Activated CD4-positive, alpha-beta T cell treated with anti-CD3 and anti-CD28 coated beads, Interleukin-2, amount 50 U/mL, for 16 hours (primary cell): ENCODE measurements at regions not wholly inside any gene's neighbourhood (a gene's known extent, or its start where the extent isn't known, plus 50 kb on each side); places are given as distances from the start of the nearest gene placed in this dataset.

Experiments
- DNase-seq: peaks from one replicate; pipeline ENCODE4 v3.0.0-alpha.2; 2020

DNA sequence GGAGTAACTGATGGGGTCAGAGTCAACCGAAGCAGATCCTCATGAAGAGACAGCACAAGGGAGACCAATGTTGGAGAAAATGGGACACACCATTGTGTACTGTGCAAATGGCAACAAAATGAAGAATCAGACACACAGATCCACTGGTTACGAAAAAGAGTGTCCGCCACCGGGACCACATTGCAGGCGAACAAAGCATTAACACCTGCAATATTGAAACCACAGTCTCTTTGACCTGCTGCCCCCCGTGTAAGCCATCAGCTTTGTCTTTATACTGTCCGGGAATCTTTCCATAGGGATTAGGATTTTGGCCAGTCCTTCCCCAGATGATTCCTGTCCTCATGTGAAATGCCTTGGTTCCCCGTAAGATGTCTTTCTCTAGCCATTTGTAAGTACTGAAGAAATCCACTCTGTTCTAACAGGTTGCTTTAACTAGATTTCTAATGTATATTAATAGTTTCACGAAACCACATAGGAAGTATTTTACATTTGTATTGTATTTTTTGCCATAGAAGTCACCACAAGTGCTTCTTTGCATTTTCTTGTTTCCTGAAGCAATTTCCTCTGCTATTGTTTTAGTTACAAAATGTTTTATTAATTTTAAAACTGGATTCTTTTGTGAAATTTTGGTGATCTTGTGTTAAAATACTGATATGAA lies 140.8 kb upstream of the NFE2L3 start:
- DNase-seq: no peak

DNA sequence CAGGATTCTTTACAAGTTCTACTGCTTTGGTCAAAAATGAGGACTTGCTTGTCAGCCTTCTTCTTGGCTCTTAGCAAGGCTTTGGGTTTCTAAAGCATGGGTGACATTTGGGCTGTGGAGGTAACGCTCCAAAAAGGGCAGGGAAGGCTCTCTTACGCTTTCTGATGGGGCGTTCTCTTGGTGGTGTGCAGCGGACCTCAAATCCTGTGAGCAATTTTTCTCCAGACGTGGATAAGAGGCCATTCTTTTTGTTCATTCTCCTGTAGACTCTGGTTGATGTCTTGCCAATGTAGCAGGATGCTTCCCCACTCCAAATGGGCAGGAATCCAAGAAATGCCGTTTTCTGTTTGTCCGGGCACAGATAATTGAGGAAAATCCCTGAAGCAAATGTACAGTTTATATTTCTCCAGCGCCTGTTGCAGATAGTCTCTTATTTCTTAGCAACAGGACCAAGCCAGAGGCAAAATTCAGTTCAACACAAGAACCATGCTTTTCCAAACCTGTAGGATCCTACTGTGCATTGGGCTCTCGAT lies 138.4 kb upstream of the NFE2L3 start:
- no peak for DNase-seq

DNA sequence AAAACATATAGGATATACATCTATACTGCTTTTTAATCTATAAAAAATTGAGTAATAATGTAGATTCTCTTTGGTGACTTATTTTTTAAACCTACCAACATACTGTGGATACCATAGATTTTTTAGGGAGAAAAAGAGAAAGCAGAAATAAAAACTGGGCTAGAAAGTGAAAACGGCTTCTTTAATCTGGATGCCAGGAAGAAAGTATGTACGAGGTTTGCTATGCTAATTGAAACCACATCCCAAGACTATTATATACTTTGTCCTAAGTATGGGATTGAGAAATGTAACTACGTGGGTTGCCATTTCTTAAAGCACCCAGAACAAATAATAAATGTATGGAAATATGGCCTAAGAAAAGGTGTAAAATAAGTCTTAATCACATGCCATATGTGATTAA lies 129.0 kb upstream of the NFE2L3 start:
- no peak for DNase-seq

DNA sequence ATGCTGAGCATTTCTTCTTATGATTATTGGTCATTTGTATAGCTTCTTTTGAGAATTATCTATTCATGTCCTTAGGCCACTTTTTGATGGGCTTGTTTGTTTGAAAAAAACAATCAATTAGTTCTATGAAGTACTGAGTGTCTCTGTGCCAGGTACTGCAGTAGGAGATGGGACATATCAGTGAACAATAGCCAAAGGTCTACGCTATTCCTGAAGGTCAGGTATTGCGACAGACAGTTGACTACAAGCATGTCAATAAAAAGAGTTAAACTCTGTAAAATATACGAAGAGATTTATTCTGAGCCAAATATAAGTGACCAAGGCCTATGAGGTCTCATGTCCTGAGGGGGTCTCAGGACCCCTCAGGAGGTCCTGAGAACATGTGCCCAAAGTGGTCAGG lies 122.1 kb upstream of the NFE2L3 start:
- no peak for DNase-seq

DNA sequence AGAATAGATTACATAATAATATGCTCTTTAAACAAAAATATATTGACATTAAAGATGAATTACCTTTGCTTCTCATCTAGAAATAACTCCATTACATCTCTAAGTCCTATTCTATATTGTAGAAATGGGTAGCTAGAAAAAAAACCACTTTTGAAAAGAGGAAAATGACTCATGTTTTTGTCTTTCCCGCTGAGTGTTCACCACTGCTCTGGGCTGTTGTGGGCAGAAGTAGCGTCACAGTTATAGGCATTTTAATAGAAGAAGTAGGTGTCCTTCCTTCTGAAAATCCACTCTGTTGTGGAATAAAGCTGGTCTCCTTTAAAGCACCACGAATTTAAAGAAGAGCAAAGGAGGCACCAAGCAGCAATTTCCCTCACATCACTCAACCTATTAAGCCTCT lies 117.6 kb upstream of the NFE2L3 start:
- peak; percentile 31 for DNase-seq

DNA sequence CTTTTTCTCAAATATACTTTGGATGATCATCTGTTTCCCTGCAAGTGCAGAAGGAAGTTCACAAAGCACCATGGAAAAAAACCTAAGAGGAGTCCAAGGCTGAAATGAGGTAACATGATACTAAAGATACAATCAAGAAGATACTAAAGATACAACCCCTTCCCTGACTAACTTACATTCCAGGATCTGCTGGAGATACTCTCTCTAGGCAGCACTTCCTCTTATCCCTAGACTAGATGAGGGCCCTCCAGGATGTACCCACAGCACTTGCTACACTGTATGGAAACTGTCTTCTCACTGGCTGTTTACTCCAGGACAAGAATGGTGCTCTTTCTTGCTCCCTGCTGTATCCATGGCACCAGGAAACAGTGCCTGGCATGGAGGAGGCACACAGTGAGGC lies 116.4 kb upstream of the NFE2L3 start:
- no peak for DNase-seq

DNA sequence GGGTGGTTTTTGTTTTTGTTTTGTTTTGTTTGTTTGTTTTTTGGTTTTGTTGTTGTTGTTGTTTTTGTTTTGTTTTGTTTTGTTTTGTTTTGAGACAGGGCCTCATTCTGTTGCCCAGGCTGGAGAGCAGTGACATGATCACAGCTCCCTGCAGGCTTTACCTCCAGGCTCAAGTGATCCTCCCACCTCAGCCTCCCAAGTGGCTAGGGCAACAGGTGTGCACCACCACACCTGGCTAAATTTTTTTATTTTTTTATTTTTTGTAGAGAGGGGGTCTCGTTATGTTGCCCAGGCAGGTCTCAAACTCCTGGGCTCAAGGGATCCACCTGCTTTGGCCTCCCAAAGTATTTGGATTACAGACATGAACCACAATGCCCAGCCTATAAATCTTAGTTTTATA lies 115.9 kb upstream of the NFE2L3 start:
- no peak for DNase-seq

DNA sequence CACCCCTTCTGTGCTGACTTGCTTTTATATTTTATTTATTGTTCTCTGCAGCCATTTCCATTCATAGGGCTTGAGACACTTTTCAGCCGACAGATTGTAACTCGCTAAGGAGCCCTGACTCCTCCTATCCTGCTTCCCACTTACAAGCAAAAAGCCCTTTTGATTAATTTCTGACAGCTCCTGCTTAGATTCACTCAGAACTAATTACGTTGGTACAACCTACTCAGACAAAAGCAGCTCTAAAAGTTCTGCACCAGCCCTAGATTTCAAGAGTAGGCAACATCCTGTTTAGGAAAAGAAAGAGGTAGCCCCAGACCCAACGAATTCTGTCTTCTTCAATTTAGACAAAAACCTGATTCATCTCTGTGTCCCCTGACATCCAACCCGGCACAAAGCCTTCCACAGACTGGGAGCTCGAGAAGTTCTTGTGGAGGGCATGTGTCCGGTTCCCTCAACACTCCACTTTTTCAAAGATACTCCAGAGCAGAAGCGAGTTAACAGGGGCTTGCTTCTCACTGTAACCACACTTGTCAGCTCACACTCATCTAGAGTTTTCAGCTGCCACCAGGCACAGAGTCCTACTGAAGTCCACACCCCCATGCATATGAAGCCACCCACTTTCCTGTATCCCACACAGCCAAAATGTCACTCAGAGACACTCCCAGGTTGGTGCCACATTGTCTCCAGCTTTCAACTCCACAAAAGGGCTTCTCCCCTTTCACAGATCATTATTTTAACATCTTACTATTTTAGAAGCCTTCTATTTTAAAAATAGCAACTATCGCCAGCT lies 113.6 kb upstream of the NFE2L3 start:
- no peak for DNase-seq

DNA sequence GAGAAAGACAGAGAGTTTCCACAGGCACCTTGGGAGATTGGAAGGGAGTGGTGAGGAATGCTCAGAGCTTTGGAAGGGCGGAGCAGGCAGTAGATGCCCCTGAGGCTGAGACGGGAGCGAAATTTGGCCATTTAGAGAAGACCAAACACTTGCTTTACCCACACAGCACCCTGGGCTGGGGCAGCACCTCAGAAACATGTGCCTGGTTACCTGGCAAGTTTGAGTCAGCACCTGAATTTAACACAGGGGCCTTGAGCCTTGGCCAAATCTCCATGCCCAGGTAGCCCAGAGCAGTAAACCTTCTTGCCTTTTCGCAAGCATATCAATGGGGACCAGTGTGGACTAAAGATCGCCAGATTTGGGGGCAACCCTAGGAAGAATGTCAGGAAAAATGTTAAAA lies 111.9 kb upstream of the NFE2L3 start:
- DNase-seq: no peak

DNA sequence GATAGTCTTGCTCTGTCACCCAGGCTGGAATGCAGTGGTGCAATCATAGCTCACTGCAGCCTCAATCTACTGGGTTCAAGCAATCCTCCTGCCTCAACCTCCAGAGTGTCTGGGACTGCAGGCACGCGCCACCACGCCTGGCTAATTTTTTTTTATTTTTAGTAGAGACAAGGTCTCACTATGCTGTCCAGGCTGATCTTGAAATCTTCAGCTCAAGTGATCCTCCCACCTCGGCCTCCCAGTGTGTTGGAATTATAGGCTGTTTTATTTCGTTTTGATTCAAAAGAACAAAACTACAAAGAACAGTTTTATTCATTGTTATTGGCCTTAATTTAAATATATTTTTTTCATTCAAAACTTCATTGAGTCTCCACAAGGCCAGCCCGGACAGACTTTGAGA lies 109.8 kb upstream of the NFE2L3 start:
- DNase-seq: no peak

DNA sequence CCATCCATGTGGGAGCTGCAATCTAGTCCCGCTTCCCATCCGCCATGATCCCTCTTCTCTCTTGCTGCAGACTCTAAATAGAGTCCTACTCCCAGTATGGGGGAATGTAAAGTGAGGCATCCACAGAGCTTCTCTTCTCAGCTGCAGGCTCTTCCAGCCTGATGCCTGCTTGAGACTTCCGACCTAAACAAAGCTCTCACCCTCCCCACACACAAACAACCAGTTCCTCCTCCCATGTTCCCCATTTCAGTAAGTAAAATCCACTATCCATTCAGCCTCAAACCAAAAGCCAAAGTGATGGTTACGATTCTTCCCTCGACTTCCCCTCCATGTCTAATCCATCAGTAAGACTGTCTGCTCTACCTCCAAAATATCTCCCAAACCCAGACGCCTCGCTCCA lies 108.2 kb upstream of the NFE2L3 start:
- no peak for DNase-seq

DNA sequence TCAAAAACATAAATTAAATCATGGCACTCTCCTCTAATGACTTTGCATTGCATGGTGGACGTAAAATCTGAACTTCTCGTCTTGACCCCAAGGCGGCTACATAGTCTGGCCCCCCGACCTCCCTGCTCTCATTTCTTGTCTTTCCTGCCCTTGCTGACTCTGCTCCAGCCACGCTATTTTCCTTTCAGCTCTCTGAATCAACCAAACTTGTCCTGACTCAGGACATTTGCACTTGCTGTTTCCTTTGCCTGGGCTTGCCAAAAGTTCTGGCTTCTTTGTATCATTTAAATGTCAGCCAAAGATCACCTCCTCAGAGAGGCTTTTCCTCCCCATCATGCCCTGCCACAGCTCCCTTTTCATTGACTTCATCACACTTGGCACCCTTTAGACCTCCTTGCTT lies 107.7 kb upstream of the NFE2L3 start:
- DNase-seq: no peak

DNA sequence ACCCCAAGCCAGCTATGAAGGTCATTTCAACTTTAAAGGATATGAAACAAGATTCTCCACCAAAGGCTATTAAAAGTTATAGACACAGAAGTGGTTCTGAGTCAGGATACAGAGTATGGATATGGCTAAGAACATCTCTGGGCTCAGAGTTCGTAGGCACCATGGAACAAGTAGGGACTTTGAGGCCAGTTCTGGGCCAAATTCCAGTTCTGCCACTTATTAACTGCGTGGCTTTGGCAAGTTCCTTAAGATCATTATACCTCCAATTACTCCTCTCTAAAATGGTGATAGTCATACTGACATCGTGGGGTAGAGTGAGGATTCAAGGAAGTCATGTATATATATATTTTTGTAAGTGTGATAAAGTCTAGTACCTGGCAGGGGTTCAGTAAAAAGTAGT lies 105.8 kb upstream of the NFE2L3 start:
- DNase-seq: no peak

DNA sequence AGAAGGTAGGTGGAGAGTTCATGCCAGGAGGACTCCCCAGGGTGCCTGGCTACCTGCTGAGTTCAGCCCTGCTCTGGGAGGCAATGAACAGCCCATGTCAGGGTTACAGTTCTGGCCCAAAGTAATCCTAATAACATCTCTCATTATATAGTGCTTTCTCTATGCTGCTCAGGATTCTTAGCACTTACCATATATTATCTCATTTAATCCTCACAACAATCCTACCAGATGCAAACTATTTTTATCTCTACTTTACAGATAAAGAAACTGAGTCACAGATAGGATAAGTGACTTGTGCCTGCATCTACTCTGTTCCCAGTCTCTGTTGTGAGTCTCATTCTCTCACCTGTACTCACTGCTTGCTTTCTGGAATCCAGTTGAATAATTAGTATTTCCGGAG lies 105.1 kb upstream of the NFE2L3 start:
- no peak for DNase-seq

DNA sequence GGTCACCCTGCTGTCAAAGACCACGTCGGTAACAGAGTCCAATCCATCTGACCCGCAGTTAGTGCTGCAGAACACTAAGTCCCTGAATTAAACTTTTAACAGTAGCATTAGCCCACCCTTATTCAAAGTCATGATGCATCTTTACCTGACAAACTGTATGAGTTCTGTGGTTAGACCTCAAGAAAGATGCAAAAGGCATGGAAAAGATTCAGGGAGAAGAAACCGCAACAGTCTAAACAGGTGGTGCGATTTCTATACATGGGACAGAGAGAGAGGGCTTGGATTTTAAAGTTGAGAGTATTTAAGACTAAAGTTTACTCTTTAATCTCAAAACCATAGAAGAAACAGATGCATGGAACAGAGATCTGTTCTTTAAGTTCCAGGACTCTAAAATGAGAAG lies 103.3 kb upstream of the NFE2L3 start:
- no peak for DNase-seq

DNA sequence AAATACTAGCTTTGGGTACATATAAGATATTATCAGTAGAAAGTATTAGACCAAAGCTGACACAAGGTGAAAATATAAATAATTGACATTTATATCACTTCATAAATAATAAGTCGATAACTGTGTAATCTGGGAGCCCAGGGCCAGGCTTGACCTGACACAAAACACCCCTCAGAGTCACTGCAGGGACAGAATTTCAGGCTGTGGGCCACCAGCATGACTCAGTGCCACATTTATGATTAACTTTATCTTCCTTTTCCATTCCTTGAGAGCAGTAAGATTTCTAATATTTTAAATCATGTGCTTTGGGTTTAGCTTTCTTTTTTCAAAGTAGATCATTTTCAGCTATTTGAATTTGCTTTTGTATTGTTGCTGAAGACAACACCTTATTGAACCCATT lies 102.9 kb upstream of the NFE2L3 start:
- no peak for DNase-seq

DNA sequence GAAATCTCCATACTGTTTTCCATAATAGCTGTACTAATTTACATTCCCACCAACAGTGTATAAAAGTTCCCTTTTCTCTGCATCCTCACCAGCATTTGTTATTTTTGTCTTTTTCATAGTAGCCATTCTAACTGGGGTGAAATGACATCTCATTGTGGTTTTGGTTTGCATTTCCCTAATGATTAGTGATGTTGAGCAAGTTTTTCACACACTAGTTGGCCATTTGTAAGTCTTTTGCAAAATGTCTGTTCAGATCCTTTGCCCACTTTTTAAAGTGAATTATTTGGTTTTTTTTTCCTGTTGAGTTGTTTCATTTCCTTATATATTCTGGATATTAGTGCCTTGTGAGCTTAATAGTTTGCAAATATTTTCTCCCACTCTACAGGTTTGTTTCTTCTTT lies 101.0 kb upstream of the NFE2L3 start:
- DNase-seq: no peak

DNA sequence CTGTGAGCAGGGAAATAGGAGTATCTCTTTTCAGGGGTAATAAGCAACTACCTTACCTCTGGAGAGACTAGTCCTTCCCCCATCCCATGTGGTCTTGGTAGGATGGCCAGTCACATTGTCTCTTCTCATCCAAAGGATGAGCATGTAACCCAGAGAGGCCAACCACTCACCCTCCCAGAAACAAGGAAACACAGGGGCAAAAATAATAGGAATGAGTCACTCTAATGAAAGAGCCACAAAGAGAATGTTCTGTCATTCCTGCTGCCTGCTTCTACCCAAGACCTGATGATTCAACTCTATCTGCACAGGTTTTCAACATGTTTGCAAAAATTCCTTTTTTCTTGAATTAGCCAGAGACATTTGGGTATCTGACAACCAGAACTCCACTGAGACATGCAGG lies 99.3 kb upstream of the NFE2L3 start:
- no peak for DNase-seq

DNA sequence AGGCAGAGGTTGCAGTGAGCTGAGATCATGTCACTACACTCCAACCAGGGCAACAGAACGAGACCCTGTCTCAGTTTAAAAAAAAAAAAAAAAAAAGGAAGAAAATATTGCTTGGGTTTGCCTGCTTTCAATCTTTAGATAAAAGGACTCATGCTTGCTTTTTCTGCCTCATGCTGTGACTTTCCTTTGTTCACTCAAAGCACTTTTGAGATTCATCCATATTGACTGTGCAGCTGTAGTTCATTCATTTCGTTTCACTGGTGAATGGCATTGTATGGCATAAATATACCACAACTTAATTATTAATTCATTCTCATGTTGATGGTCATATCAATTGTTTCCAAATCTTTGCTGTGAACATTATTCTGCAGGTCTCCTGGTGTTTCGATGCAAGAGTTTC lies 97.6 kb upstream of the NFE2L3 start:
- DNase-seq: no peak

DNA sequence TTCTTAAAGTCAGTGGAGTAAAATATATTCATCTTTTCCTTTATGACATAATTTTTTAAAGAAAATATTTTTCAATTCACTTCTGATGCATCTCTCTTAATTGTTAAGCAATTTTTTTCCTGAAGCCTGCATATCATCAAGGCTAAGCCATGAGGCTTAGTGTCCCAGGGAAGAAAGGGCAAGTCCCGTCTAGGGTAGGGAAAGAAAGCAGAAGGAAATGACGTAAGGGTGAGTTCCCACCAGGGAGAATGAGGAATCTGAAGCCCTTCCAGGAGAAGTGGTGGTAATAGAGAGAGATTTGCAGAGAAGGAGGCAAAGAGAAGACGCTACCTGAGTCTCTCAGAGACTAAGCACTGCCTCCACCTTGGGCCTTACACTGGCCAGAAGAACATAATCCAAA lies 96.8 kb upstream of the NFE2L3 start:
- no peak for DNase-seq

DNA sequence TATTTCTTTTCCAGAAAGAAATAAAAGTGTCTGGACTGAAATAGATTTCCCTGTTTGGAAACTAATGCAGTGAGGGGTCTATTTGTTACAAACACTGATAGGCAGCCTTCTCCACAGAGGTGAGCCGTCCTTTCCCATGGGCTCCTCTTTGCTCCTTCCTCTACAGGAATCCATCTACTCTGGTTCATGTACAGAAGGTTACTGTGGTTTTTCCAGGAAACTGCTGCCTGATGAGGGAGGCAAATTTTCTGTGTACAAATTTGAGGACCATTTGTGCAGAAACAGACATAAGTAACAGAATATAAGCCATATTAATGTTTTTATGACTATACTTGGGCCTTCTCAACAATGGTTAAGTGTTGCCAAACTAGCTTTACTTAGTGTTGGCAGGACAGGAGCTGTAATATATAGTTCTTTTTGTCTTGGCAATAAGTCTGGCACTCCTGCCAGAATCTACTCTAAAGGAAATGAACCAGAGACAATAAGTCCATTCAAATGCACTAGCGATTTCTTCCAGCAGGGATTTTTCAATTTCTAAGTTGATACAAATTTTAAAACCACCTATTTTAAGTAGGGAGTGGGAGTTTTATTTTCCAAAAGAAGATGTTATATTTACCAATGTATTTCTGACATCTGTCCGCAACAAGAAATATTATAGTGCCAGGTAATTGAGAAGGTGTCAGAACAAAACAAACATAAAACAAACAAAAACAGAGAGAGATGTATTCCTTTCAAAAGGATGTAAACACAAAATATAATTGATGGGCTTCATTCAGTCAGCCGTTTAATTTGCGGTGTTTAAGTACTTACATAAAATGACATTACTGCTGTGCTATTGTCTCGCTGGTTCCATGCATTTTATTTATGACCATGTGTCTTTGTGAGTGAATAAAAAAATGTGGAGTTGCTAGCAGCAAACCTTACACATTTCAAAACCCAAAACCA lies 91.0 kb upstream of the NFE2L3 start:
- DNase-seq: no peak

DNA sequence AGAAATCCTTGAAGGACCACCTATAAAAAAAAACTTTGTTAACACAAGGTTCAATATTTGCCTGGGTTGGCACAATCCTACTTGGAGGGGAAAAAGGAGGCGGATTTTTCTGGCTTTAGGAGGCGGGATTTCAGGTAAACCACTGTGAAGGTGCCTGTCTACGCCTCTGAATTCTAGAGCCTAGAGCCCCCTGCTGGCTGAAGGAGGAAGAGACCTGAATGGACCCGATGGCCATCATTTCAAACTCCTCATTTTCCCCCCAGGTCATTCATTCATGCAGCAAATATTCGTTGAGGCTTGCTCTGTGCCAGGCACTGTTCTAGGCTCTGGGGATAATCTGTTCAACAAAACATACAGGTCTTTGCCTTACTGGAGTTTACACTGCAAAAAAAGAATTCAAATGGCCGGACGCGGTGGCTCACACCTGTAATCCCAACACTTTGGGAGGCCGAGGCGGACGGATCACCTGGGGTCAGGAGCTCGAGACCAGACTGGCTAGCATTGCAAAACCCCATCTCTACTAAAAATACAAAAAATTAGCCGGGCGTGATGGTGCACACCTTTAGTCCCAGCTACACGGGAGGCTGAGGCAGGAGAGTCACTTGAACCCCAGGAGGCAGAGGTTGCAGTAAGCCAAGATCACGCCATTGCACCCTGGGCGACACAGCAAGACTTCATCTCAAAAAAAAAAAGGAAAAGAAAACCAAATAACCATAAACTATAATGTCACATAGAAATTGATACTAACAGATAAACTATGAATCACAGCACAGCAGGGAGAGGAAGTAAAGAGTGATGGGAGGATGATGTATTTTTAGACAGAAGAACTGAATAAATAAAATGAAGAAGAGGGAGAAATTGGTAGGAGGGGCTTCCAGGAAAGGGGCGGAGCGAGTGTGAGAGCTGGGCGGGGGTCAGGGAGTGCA lies 90.1 kb upstream of the NFE2L3 start:
- DNase-seq: peak; percentile 76
